Thymus (tissue), 11 donors: ENCODE measurements at regions not wholly inside any gene's neighbourhood (a gene's known extent, or its start where the extent isn't known, plus 50 kb on each side); places are given as distances from the start of the nearest gene placed in this dataset.

ENCODE experiments used
- DNase-seq, 9 donors: peaks; one replicate each; pipeline ENCODE4 v3.0.0-alpha.2; 2013; ENCODE audit warnings: low spot score in 9 of 9, low read depth in 6 of 9, missing footprints in 1 of 9
- H3K27ac ChIP-seq, 2 donors: one replicate each; pipeline ENCODE4 v1.5.1; 2013; ENCODE audit warnings: control low read depth in 1 of 2, low read depth in 1 of 2, low read length in 1 of 2, mild to moderate bottlenecking in 1 of 2, moderate library complexity in 1 of 2
- H3K27me3 ChIP-seq, 2 donors: one replicate each; pipeline ENCODE4 v1.5.1; 2013; ENCODE audit warnings: low read length in 1 of 2; ENCODE audit not compliant: control insufficient read depth in 2 of 2, insufficient read depth in 1 of 2
- H3K36me3 ChIP-seq, 2 donors: one replicate each; pipeline ENCODE4 v1.5.1; 2013; ENCODE audit warnings: low read length in 1 of 2, mild to moderate bottlenecking in 1 of 2, moderate library complexity in 1 of 2; ENCODE audit not compliant: control insufficient read depth in 2 of 2, insufficient read depth in 2 of 2
- H3K4me1 ChIP-seq, 2 donors: one replicate each; pipeline ENCODE4 v1.5.1; 2013; ENCODE audit warnings: low read length in 2 of 2; ENCODE audit not compliant: control insufficient read depth in 2 of 2, insufficient read depth in 2 of 2
- H3K4me3 ChIP-seq, 2 donors: one replicate each; pipeline ENCODE4 v1.5.1; 2013; ENCODE audit warnings: low read length in 2 of 2, control low read depth in 1 of 2, mild to moderate bottlenecking in 1 of 2
- H3K9me3 ChIP-seq, 2 donors: one replicate each; pipeline ENCODE4 v1.5.1; 2013; ENCODE audit warnings: low read length in 1 of 2, mild to moderate bottlenecking in 1 of 2; ENCODE audit not compliant: control insufficient read depth in 2 of 2, insufficient read depth in 1 of 2
- WGBS: extraction: QIAGEN DNeasy Blood & Tissue Kit; methylation state at CpG from one replicate; pipeline ENCODE4 v1.1.7; 2013; 5-methylcytosine and 5-hydroxymethylcytosine counted together
- donor health status: healthy.

- no peaks in the 10 kb centered on the region for H3K4me1 ChIP-seq
- no peak overlapping the region for H3K27ac ChIP-seq
- no peak for DNase-seq
- whole genome bisulfite sequencing, result 94% methylated on average over 4 of the region's 4 CpGs
- no peaks in the 10 kb centered on the region for H3K36me3 ChIP-seq
- no peaks in the 10 kb centered on the region for H3K27me3 ChIP-seq
- no peaks in the 10 kb centered on the region for H3K9me3 ChIP-seq
- no peak overlapping the region for H3K4me3 ChIP-seq
These were observed 512.9 kb downstream of the IPMK start for GRCh38 chr10:57754803-57755202.

GRCh38 chr10:57743711-57744110 lies 524.0 kb downstream of the IPMK start:
- 99% methylated on average over 1 of the region's 1 CpG for WGBS
- no peak overlapping the region for H3K4me3 ChIP-seq

DNA sequence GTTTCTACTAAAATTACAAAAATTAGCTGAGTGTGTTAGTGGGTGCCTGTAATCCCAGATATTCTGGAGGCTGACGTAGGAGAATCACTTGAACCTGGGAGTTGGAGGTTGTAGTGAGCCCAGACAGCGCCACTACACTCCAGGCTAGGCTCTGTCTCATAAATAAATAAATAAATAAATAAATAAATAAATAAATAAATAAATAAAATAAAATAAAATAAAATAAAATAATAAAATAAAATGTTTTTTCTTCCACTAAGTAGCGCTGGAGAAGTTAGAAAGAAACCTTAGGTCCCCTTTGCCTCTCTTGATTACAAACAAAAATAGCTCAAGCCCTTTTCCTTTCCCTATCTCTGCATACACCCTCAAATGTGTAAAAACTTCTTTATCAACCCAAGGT lies 525.9 kb downstream of the IPMK start:
- H3K4me3 ChIP-seq, result no peak overlapping the region
- no peak for DNase-seq
- 89% methylated on average over 3 of the region's 3 CpGs for WGBS
- H3K36me3 ChIP-seq, result no peaks in the 10 kb centered on the region
- peaks cover 0 to 11% of the 10 kb centered on the region in 2 donors for H3K9me3 ChIP-seq
- no peaks in the 10 kb centered on the region for H3K4me1 ChIP-seq
- H3K27me3 ChIP-seq, result no peaks in the 10 kb centered on the region
- no peak overlapping the region for H3K27ac ChIP-seq

More at GRCh38 chr10:57743711-57744110, 524.0 kb downstream of the IPMK start:
- Histone ChIP-seq H3K36me3 (no peaks in the 10 kb centered on the region), H3K27ac (no peak overlapping the region), H3K9me3 (no peaks in the 10 kb centered on the region), H3K27me3 (no peaks in the 10 kb centered on the region), H3K4me1 (no peaks in the 10 kb centered on the region)
- DNase-seq, result no peak

DNA sequence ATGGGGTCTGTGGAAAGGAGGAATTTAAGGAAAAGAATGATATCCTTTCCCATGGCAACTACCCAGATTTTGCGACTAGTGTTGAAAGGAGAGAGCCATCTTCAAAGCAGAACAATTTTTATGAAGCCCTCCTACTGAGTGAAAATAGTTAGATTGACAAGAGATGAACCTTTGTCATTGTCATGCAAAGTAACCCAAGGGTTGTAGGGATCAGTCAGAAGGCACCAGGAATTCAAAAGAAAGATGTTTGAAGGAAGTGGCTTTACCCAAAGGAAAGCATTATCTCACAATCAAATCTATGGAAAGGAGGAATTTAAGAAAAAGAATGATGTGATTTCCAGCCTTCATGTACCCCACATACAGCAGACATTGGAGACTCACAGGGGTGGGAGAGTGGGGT lies 544.4 kb downstream of the IPMK start:
- H3K4me3 ChIP-seq, result no peak overlapping the region
- H3K27me3 ChIP-seq, result no peaks in the 10 kb centered on the region
- no peaks in the 10 kb centered on the region for H3K9me3 ChIP-seq
- H3K4me1 ChIP-seq, result no peaks in the 10 kb centered on the region
- WGBS, result 87% methylated on average over 1 of the region's 1 CpG
- no peak for DNase-seq
- no peak overlapping the region for H3K27ac ChIP-seq
- no peaks in the 10 kb centered on the region for H3K36me3 ChIP-seq

DNA sequence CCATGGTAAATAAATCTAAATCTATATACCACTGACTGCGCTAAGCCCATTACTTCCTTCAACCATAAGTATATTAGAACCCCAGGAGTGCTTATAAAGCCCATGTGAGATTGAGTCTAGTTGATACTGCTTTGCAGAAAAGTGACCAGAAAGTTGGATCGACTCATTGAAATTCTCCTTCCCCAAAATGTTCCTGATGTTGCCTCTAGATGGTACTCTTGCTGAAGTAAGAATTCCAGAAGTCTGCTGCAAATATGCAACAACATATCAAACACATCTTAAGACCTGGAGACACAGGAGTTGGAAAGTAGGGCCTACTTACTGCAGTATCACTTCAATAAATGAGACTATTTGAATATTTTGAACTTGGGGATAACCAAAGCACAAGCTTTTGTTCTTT lies 550.8 kb downstream of the IPMK start:
- no peak for DNase-seq
- WGBS, result 83% methylated on average over 2 of the region's 2 CpGs
- Histone ChIP-seq H3K36me3 (no peaks in the 10 kb centered on the region), H3K4me3 (no peak overlapping the region), H3K27ac (no peak overlapping the region), H3K9me3 (no peaks in the 10 kb centered on the region), H3K4me1 (no peaks in the 10 kb centered on the region), H3K27me3 (no peaks in the 10 kb centered on the region)

DNA sequence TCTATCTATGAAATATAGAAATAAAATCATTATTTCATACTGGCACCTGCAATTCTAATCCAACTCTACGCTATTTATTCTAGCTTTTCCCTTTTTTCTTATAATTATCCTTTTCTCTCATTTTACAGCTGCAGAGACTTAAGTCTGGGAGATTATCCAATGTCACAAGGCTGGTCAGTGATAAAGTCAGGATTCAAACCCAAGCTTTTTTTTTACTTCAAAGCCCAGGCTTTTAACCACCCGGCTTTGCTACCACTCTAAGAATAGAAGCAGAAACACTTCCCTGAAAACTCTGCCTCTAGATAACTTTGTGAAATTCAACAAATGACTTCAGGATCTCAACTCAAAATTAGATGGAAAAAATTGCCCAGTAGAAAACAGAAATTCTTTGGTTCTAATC lies 552.5 kb downstream of the IPMK start:
- H3K36me3 ChIP-seq, result no peaks in the 10 kb centered on the region
- no peaks in the 10 kb centered on the region for H3K27me3 ChIP-seq
- no peak for DNase-seq
- no peaks in the 10 kb centered on the region for H3K9me3 ChIP-seq
- no peaks in the 10 kb centered on the region for H3K4me1 ChIP-seq
- no peak overlapping the region for H3K4me3 ChIP-seq
- no peak overlapping the region for H3K27ac ChIP-seq
- WGBS, result 78% methylated on average over 2 of the region's 2 CpGs

- Histone ChIP-seq H3K9me3 (no peaks in the 10 kb centered on the region), H3K27ac (no peak overlapping the region), H3K27me3 (no peaks in the 10 kb centered on the region), H3K4me3 (no peak overlapping the region), H3K4me1 (no peaks in the 10 kb centered on the region), H3K36me3 (no peaks in the 10 kb centered on the region)
- no peak for DNase-seq
- 64% methylated on average over 2 of the region's 2 CpGs for WGBS
These were observed 560.4 kb downstream of the IPMK start for GRCh38 chr10:57707300-57707658.

- H3K27ac ChIP-seq, result no peak overlapping the region
- H3K27me3 ChIP-seq, result no peaks in the 10 kb centered on the region
- no peaks in the 10 kb centered on the region for H3K4me1 ChIP-seq
- WGBS, result 71% methylated on average over 5 of the region's 5 CpGs
- no peak for DNase-seq
- H3K36me3 ChIP-seq, result no peaks in the 10 kb centered on the region
- H3K9me3 ChIP-seq, result no peaks in the 10 kb centered on the region
- H3K4me3 ChIP-seq, result no peak overlapping the region
These were observed 561.0 kb downstream of the IPMK start for GRCh38 chr10:57706576-57707299.

GRCh38 chr10:57706016-57706415 lies 561.7 kb downstream of the IPMK start:
- no peak for DNase-seq
- Histone ChIP-seq H3K36me3 (no peaks in the 10 kb centered on the region), H3K9me3 (no peaks in the 10 kb centered on the region), H3K27ac (no peak overlapping the region), H3K4me3 (no peak overlapping the region), H3K27me3 (no peaks in the 10 kb centered on the region), H3K4me1 (no peaks in the 10 kb centered on the region)
- 70% methylated on average over 1 of the region's 1 CpG for WGBS
